HG02981 (cell line): ENCODE measurements at regions not wholly inside any gene's neighbourhood (a gene's known extent, or its start where the extent isn't known, plus 50 kb on each side); places are given as distances from the start of the nearest gene placed in this dataset.

ENCODE experiments used
- ATAC-seq: cut with Tn5 transposase; IDR thresholded peaks from one replicate; pipeline ENCODE4 v1.9.1; 2021; ENCODE audit warnings: mild to moderate bottlenecking, moderate library complexity; ENCODE audit not compliant: unreplicated experiment

- no peak for ATAC-seq
Observed at GRCh38 chr9:86765746-86766430, 181.4 kb downstream of the GAS1 start.

DNA sequence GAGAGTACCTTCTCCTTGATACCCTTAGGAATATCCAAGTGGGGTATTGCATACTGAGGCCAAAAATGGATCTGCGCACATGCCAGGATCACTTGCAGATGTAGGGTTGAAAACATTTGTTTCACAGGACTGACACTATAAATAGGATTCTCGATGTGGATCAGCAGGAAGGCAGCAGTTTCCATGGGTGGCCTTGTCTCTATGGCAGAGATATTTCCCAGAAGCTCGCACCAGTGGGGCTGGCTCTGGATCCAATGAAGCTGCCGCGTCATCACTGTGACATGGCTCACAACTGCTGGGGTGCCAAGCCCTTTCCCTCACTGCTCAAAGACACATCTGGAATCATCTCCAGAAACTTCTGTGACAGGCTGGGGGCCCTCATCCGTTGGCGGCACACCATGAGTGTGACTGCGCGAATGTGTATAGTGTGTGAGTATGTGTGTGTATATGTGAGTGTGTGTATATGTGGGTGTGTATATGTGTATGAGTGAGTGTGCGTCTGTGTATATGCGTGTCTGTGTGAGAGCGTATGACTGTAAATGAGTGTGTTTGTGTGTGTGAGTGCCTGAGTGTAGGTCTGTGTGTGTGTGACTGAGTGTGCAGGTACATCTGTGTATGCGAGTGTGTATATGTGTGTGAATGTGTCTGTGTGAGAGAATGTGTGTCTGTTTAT lies 182.5 kb downstream of the GAS1 start:
- no peak for ATAC-seq

DNA sequence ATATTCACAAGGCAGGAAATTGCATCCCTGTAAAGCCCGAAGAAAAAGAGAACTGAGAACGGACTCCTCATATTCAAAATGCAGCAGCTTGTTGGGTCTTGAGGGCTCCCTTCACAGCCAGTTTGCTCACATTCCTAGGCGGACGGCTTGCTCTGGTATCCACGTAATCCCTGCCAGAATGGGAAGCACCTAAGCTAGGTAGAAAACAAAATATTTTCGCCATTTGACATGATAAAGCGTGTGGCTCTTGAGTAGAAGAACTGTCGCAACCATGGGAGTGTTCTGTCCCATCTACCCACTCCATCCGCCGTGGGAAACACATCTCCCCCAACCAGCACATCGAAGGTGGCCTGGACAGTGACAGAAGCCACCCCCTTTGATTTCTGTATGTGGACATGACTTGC lies 183.1 kb downstream of the GAS1 start:
- no peak for ATAC-seq

GRCh38 chr9:86763791-86764190 lies 183.5 kb downstream of the GAS1 start:
- no peak for ATAC-seq

- ATAC-seq = no peak
Observed at GRCh38 chr9:86757382-86757720, 190.0 kb downstream of the GAS1 start.

GRCh38 chr9:86756576-86757381 lies 190.5 kb downstream of the GAS1 start:
- no peak for ATAC-seq

- no peak for ATAC-seq
Observed at GRCh38 chr9:86755561-86755941, 191.8 kb downstream of the GAS1 start.

DNA sequence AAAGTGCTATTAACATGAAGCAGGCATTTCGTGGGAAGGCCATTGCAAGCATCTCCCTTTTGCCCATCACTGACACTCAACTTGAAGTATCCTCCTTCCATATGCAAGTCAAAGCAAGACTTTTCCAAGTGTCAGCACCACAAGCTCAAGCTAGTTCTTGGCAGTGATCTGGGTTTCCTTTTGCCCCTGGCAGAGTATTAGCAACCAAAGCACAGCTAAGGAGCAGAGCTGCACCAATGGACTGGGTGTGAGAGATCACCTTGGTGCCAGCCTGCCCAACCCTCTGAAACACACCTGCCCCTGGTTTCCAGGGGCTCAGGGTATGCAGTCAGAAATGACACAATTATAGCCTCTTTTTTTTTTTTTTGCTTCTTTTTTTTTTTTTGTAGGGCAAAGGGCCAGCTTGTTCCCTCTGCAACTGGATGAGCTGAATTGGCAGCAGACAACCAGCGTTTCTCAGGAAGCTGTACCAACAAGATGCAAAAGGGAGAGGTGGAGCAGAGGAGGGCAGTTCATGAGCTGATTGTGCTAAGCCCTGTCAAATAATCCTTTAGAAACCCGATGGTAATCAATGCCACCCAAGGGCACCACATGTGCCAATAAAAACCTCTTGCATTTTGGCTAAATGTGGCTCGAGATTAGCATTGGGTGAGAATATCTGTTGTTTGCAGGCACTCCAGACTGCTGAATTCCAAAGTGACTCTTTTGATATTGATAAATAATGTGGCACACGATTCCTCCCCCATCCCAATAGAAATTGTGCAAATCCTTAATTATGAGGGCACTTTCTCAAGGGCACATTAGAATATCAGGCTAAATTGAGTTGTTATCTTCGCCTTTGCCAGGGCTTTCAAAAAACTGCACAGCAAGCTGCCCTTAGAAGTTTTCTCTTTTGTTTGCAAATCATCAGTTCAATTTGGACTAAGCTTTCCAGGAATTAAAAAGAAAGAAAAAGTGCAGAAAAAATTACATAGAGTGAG lies 192.4 kb downstream of the GAS1 start:
- ATAC-seq = no peak

GRCh38 chr9:86753836-86754235 lies 193.5 kb downstream of the GAS1 start:
- no peak for ATAC-seq

DNA sequence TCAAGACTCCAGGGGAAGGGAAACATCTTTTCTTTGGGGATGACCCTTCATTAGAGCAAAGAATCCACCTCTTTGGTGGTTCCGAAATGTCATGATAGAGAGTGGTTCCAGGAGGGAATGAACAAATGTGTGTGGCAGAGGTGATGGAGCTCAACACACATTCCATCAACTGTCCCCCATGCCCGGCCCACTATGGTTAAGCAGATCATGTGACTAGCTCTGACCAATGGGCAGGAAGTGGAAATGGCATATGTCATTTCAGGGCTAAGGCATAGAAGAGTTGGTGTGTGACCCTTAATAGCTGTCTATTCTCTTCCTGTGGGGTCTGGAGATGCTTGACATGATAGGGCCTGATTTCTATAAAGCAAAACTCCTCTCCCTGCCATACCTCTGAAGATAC lies 194.6 kb downstream of the GAS1 start:
- ATAC-seq = no peak

DNA sequence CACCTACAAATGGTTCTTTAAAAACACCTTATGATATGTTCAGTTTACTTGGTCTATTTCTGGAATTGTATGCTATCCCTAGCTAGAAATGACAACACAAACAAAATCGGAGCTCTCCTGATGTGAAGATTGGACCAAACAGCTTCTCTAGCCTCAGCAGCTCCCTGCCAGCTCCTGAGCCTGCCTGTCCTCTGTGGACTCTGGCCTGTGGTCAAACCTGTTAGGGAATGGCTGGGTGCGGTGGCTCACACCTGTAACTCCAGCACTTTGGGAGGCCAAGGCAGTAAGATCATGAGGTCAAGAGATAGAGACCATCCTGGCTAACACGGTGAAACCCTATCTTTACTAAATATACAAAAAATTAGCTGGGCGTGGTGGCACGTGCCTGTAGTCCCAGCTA lies 195.3 kb downstream of the GAS1 start:
- ATAC-seq = no peak

DNA sequence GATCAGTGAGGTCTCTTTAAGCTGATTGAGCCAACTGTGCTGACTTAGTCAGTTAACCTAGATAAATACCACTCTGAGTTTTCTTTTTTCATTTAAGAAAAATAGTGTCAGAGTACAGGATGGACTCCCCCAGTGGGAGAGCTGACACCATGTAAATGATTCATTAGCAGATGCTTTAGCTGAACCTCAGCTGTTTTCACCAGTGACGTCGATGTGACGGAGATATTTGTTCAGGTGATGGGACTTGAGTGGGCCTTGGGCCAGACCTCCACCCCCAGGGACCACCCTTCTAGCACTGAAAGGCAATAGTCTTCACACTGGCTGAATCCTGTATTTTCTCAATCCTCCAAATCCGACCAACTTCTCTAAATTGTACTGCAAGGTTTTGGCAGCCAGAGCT lies 196.1 kb downstream of the GAS1 start:
- ATAC-seq = no peak

- no peak for ATAC-seq
Observed at GRCh38 chr9:86749894-86750255, 197.4 kb downstream of the GAS1 start.

GRCh38 chr9:86749161-86749893 lies 198.0 kb downstream of the GAS1 start:
- no peak for ATAC-seq

- no peak for ATAC-seq
Observed at GRCh38 chr9:86747711-86748110, 199.6 kb downstream of the GAS1 start.

- no peak for ATAC-seq
Observed at GRCh38 chr9:86741311-86742208, 205.7 kb downstream of the GAS1 start.

GRCh38 chr9:86735772-86736458 lies 211.4 kb downstream of the GAS1 start:
- ATAC-seq = no peak

DNA sequence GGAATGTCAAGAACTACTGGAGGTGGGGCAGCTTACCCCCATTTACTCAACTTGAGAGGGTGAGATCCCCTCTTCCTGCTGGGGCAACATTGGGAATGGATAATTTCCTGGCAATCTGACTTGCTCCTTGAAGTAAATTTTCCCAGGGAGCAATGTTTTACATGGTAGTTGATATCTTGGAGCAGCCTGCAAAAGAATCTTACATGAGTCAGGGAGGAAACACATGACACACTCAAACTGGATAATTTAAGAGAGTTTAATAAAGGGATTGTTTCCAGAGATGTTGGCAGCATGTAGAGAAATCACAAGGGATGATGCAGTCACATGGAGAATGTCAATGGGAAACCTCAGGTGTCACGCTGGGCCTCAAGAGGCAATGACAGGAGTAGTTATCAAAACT lies 212.5 kb downstream of the GAS1 start:
- no peak for ATAC-seq

DNA sequence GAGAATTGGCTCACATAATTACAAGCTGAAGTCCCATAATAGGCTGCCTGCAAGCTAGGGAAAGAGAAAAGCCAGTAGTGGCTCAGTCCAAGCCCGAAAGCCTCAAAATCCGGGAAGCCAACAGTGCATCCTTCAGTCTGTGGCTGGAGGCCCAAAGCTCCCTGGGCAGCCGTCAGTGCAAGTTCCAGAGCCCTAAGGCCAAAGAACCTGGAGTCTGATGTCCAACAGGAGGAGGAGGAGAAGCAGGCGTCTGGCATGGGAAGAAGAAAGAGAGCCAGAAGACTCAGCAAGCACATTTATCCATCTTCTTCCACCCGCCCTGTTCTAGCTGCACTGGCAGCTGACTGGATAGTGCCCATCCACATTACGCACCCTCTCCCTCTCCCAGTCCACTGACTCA lies 213.4 kb downstream of the GAS1 start:
- ATAC-seq = no peak
